HG02610 (cell line): ENCODE measurements at regions not wholly inside any gene's neighbourhood (a gene's known extent, or its start where the extent isn't known, plus 50 kb on each side); places are given as distances from the start of the nearest gene placed in this dataset.

Experiments
- ATAC-seq: cut with Tn5 transposase; IDR thresholded peaks from one replicate; pipeline ENCODE4 v1.9.1; 2021; ENCODE audit warnings: mild to moderate bottlenecking, moderate library complexity; ENCODE audit not compliant: unreplicated experiment

DNA sequence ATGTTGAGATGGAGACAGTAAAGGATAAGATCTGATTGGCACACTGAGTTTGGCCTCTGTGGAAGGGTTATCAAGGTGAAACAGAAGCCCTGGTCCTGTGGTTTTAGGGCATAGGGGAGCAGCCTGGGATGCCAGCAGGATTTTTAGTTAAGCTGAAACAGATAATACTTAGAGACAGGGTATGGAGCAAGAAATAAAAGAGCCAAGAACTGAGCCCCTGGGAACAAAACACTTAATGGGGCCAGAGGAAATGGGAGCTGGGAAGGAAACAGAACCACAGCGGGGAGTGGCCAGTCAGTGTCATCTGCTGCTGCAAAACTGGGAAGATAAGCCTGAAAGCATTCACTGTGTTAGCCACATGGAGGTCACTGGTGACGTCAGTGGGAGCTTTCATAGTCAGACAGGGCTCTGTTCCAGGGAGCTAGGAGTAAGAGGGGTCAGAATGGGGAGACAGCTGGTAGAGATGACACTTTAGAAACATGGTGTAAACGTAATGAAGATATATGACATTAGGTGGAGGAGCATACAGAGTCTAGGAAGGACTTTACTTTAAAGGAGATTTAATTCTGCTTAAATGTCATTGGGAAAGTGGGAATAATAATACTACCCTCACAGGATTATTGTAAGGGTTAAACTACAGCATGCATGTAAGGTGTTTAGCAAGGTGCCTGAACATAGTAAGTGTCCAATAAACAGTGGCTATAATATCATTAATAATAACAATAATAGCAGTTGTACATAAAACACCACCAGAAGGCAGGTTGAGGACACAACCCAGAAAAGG is 172.7 kb upstream of the CTNNB1 start:
- ATAC-seq, result no peak

DNA sequence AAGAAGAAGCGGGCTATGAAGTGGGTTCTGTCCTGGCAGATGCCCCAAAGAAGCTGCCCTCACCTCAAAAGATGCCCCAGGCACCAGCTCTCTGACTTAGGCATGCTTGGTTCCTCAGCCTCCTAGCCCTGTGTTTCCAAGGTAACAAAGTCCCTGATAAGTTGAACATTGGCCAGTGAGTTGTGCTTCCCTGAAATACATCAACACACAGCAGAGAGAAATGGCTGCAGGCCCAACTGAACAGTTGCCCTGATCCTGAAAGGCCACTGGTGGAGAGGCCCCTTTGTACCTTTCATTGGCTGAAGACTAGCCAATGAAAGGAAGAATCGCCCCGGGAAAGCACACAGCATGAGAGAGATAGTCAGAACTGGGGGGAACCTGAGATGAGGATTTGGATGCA is 169.9 kb upstream of the CTNNB1 start:
- no peak for ATAC-seq

- no peak for ATAC-seq
These were observed 169.1 kb upstream of the CTNNB1 start for GRCh38 chr3:41030220-41030619.

- ATAC-seq, result no peak
These were observed 167.9 kb upstream of the CTNNB1 start for GRCh38 chr3:41031401-41031800.

- ATAC-seq, result no peak
These were observed 165.3 kb upstream of the CTNNB1 start for GRCh38 chr3:41033956-41034519.

- no peak for ATAC-seq
These were observed 163.8 kb upstream of the CTNNB1 start for GRCh38 chr3:41035456-41036022.

DNA sequence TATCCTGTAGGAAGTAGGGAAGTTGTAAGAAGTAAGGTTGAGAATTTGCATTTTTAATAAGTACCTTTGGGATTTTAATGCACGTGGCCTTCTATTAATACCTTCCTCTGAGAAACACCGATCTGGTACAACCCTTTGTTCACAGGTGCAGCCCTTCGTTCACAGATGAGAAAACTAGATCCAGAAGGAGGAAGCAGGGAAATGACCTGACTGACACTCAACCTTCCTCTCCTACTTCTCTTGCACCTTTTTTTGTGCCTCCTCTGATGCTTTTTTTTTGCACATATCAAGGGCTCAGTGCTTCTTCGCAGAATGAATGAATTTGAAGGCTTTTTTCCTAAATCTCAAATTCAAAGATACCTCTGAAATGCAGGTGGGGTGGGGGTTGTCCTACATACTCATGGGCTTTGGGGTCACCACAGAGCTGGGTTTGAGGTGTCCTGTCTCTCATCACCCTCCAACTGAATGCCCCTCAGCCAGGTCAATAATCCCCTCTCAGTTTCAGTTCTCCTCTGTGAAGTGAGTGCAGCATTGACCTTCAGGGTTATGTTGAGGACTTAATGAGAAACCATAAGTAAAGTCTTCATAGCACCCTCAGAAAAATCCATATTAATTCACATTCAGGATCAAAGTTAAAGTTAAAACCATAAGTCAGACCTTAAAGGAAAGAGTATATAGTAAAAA is 161.5 kb upstream of the CTNNB1 start:
- no peak for ATAC-seq

GRCh38 chr3:41040256-41040655 is 159.0 kb upstream of the CTNNB1 start:
- ATAC-seq, result no peak

DNA sequence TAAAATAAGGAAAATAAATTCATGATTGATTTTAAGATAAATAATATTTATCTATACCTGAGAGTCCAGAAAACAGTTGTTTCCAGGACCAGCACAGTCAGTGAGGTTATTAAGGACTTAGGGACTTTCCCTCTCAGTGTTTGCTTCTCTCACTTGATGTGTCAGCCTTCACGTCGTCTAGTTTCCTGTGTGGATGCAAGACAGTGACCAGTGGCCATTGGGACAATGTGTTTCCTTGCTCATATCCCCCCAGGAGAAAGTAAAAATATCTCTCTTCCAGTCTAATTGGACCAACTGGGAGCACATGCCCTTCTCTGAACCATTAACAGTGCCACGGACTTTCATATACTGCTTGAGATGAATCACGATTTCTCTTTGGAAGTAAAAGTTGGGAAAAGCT is 157.8 kb upstream of the CTNNB1 start:
- no peak for ATAC-seq

DNA sequence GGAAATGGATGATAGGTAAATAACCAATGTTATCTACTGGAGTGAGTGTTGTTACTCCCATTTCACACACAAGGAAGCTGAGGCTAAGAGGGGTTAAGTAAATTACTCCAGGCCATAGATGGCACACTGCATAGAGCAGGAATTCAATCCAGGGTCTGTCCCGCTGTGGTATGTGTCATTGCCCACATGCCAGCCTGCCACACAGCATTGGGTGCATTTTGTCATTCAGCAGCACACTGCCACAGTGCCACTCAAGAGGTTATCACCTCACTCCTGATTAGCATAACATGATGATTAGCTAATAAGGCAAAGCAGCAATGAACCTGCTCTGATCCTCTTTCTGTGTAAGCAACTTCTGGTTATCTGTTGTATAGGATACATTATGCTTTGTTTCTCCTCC is 157.4 kb upstream of the CTNNB1 start:
- no peak for ATAC-seq

DNA sequence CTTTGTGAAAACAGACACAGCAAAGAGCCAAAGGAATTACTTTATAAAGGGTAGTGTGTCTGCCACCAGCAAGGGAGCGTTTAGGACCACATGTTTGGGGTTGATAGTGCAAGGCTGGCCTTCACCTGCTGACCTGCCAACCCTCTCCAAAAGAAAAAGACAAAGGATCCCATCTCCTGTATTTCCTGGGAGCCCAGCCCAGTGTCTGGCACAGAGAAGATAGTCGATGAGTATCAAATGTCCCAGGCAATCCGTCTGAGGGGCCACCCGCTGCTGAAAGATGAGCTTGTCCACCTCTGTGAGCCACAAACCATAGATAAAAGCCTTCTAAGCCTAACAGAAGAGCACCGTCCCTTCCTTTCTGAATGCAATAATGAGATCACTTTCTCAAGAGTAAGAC is 154.8 kb upstream of the CTNNB1 start:
- no peak for ATAC-seq

- ATAC-seq, result no peak
These were observed 153.8 kb upstream of the CTNNB1 start for GRCh38 chr3:41045491-41045890.

GRCh38 chr3:41050144-41050543 is 149.2 kb upstream of the CTNNB1 start:
- ATAC-seq, result no peak

GRCh38 chr3:41053220-41053619 is 146.1 kb upstream of the CTNNB1 start:
- ATAC-seq, result no peak

DNA sequence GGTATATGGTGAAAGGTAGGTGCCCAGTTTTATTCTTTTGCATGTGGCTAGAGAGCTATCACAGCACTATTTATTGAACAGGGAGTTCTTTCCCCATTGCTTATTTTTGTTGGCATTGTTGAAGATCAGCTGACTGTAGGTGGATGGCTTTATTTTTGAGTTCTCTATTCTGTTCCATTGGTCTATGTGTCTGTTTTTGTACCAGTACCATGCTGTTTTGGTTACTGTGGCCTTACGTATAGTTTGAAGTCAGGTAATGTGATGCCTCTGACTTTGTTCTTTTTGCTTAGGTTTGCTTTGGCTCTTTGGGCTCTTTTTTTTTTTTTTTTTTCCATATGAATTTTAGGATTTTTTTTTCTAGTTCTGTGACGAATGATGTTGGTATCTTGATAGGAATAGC is 139.2 kb upstream of the CTNNB1 start:
- ATAC-seq, result no peak

DNA sequence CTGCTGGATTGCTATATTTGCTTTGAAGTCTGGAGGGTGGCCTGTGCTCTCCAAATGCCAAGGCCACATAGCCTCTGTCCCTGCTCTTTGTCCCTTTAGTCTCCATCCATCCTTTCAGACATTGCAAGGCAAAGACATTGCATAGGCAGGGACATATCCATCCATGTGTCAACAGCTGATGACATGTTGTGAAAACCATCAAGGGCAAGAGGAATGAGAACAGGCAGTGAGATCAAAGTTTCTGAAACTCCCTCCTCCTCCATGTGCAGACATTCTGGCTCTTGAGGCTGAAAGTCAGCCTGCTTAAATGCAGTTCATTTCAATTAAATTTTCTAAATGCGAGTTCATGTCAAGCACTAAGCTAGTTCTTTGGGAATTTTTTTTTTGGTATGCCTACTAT is 135.2 kb upstream of the CTNNB1 start:
- no peak for ATAC-seq

DNA sequence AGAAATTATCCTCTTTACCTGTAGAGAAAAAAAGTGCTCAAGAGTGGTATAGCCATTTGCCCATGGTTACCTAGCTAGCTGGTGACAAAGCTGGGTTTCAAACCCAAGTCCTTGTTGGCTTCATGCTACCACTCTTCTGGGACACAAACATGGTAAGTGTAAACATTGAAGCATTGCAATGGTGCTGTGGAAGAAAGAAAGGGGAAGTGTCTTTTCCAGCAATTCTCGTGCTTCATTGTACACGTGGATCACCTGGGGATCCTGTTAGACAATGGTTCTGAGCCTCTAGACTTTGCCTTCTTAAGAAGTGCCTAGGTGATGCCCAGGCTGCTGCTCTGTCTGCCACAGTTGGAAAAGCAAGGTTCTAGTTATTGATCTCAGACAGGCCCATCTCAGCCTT is 134.8 kb upstream of the CTNNB1 start:
- no peak for ATAC-seq

DNA sequence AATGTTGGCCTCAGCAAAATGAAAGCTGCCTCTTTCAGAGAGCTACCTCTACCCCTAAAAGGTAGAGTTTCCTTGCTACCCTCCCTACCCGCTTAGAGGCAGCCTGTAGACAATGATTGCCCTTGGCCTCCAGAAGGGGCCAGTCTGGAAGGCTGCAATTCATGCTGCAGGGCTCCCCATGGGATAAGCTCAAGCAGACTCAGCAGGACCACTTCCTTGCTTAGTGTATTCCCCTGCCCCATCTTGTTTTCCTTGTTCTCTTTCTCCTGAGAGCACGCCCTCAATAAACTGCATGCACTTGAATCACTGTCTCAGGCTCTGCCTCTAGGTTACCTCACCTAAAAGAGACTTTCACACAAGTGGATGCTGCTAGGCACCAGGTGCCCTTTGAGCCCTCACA is 134.0 kb upstream of the CTNNB1 start:
- no peak for ATAC-seq

- ATAC-seq, result no peak
These were observed 126.1 kb upstream of the CTNNB1 start for GRCh38 chr3:41073190-41073589.

- no peak for ATAC-seq
These were observed 123.3 kb upstream of the CTNNB1 start for GRCh38 chr3:41075975-41076374.

DNA sequence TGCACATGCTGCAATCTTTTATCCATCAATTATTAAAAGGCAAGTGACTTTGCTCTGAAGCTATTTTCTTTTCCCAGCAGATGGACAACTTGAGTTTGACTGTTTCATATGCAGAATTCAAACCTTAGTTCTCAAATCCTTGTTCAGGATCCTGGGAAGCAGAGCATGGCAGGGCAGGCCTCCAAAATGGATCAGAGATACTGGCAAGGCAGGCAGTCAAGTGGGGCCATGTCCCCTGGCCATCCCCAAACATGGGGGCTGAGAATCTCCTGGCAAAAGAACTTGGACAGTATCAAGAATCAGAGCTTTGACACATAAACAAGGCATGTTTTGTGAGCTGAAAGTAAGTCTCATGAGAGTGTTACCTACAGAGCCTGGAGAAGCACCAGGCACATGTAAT is 122.9 kb upstream of the CTNNB1 start:
- no peak for ATAC-seq

DNA sequence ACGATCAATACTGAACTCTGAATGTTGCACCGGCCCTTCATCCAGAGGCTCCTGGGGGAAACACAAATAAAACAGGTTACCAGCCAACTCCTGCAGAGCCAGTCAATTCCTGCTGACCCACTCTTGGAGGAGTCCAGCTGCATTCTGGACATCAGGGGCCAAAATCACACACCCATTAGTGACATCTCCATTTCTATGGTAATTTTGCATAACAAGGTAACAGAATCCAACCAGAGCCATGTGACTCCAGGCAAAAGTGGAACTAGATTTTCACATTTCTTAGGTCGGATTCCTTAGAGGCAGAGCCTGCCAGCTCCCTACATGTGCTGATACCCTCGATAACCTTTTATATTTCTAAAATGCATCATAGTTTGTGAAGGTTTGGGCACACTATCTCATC is 119.2 kb upstream of the CTNNB1 start:
- ATAC-seq, result no peak
